ENCODE measurements at regions not wholly inside any gene's neighbourhood (a gene's known extent, or its start where the extent isn't known, plus 50 kb on each side); places are given as distances from the start of the nearest gene placed in this dataset.

GRCh38 chr2:2827761-2828221, 496.7 kb upstream of the MYT1L start:
- Histone ChIP-seq H3K9me3 (ENCODE audit: insufficient read depth, low read length) (no peaks in the 10 kb centered on the region), H2AFZ (ENCODE audit: low read depth, low read length, severe bottlenecking) (no peak overlapping the region), H3K36me3 (ENCODE audit: low read length) (no peaks in the 10 kb centered on the region), H3K4me3 (ENCODE audit: insufficient read depth, low read length, poor library complexity, severe bottlenecking) (no peak overlapping the region), H3F3A (ENCODE audit: insufficient read depth) (no peaks in the 10 kb centered on the region), H3K9ac (ENCODE audit: low read length) (no peak overlapping the region), H3K9me2 (replicated peaks; ENCODE audit: insufficient read depth, low read length) (no peaks in the 10 kb centered on the region), H3K27me3 (ENCODE audit: low read length) (no peaks in the 10 kb centered on the region), H3K4me2 (ENCODE audit: low read depth, low read length, poor library complexity, severe bottlenecking) (no peak overlapping the region), H3K27ac (ENCODE audit: low read depth, low read length) (no peak overlapping the region), H4K20me1 (ENCODE audit: low read depth, low read length) (no peaks in the 10 kb centered on the region), H3K79me2 (ENCODE audit: insufficient read depth, low read length) (no peaks in the 10 kb centered on the region)
- TF ChIP-seq CTCF (IDR thresholded peaks at IDR 0.05; ENCODE audit: insufficient read depth, low read length, poor library complexity, severe bottlenecking) (no peak), EZH2phosphoT487 (conservative IDR thresholded peaks at IDR 0.05; ENCODE audit: low read length) (no peak)

- H3K9ac ChIP-seq (ENCODE audit: low read length) = no peak overlapping the region
- no peak overlapping the region for H3K4me3 ChIP-seq (ENCODE audit: insufficient read depth, low read length, poor library complexity, severe bottlenecking)
- TF ChIP-seq CTCF (IDR thresholded peaks at IDR 0.05; ENCODE audit: insufficient read depth, low read length, poor library complexity, severe bottlenecking) (no peak), EZH2phosphoT487 (conservative IDR thresholded peaks at IDR 0.05; ENCODE audit: low read length) (no peak)
- H3K9me3 ChIP-seq (ENCODE audit: insufficient read depth, low read length) = no peaks in the 10 kb centered on the region
- H4K20me1 ChIP-seq (ENCODE audit: low read depth, low read length) = no peaks in the 10 kb centered on the region
- H3K4me2 ChIP-seq (ENCODE audit: low read depth, low read length, poor library complexity, severe bottlenecking) = no peak overlapping the region
- H3K27ac ChIP-seq (ENCODE audit: low read depth, low read length) = no peak overlapping the region
- no peaks in the 10 kb centered on the region for H3K79me2 ChIP-seq (ENCODE audit: insufficient read depth, low read length)
- H2AFZ ChIP-seq (ENCODE audit: low read depth, low read length, severe bottlenecking) = no peak overlapping the region
- no peaks in the 10 kb centered on the region for H3F3A ChIP-seq (ENCODE audit: insufficient read depth)
- no peaks in the 10 kb centered on the region for H3K27me3 ChIP-seq (ENCODE audit: low read length)
- H3K9me2 ChIP-seq (replicated peaks; ENCODE audit: insufficient read depth, low read length) = no peaks in the 10 kb centered on the region; the same call in 1 of the 2 replicates
- no peaks in the 10 kb centered on the region for H3K36me3 ChIP-seq (ENCODE audit: low read length)
Observed at GRCh38 chr2:2827046-2827636, 496.1 kb upstream of the MYT1L start.

GRCh38 chr2:2826621-2827020, 495.5 kb upstream of the MYT1L start:
- Histone ChIP-seq H3K9ac (ENCODE audit: low read length) (no peak overlapping the region), H3K4me3 (ENCODE audit: insufficient read depth, low read length, poor library complexity, severe bottlenecking) (no peak overlapping the region), H3K9me3 (ENCODE audit: insufficient read depth, low read length) (no peaks in the 10 kb centered on the region; the same call in 1 of the 2 replicates), H2AFZ (ENCODE audit: low read depth, low read length, severe bottlenecking) (no peak overlapping the region), H3K27ac (ENCODE audit: low read depth, low read length) (no peak overlapping the region), H4K20me1 (ENCODE audit: low read depth, low read length) (no peaks in the 10 kb centered on the region), H3K79me2 (ENCODE audit: insufficient read depth, low read length) (no peaks in the 10 kb centered on the region), H3K27me3 (ENCODE audit: low read length) (no peaks in the 10 kb centered on the region), H3K36me3 (ENCODE audit: low read length) (no peaks in the 10 kb centered on the region), H3K4me2 (ENCODE audit: low read depth, low read length, poor library complexity, severe bottlenecking) (no peak overlapping the region), H3K9me2 (replicated peaks; ENCODE audit: insufficient read depth, low read length) (no peaks in the 10 kb centered on the region; the same call in 1 of the 2 replicates), H3F3A (ENCODE audit: insufficient read depth) (no peaks in the 10 kb centered on the region)
- no peak for TF ChIP-seq CTCF (IDR thresholded peaks at IDR 0.05; ENCODE audit: insufficient read depth, low read length, poor library complexity, severe bottlenecking)
- TF ChIP-seq EZH2phosphoT487 (conservative IDR thresholded peaks at IDR 0.05; ENCODE audit: low read length) = no peak

All from SU-DHL-6 (cell line).